HG02973 (cell line): ENCODE measurements at regions not wholly inside any gene's neighbourhood (a gene's known extent, or its start where the extent isn't known, plus 50 kb on each side); places are given as distances from the start of the nearest gene placed in this dataset.
"Not testable (repeated sequence)": the region's sequence is repeated elsewhere in the genome, so short reads cannot be mapped to it uniquely, and the experiment has no call there.

Source experiments
- ATAC-seq: cut with Tn5 transposase; IDR thresholded peaks from one replicate; pipeline ENCODE4 v1.9.1; 2021; ENCODE audit warnings: moderate library complexity; ENCODE audit not compliant: unreplicated experiment

DNA sequence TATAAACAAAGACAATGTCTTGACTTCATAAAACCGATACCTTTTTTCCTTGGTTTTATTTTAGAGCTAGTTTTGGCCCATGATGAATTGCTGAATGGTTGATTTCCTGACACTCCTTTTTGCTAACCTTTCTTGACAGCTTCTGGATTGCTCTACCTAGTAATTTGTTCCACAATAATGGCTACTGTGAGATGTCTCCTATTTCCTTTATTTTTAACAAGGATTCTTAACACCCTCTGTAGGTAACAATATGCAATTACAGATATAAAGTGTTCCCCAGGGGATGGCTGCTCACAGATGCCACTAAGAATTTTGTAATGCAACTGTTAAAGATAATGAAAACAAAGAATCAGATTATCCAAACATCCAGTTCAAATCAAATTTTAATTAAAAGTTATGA is 100.8 kb upstream of the ATP5MC3 start:
- no peak for ATAC-seq

- no peak for ATAC-seq
These were observed 96.3 kb upstream of the ATP5MC3 start for GRCh38 chr2:175277772-175278171.

DNA sequence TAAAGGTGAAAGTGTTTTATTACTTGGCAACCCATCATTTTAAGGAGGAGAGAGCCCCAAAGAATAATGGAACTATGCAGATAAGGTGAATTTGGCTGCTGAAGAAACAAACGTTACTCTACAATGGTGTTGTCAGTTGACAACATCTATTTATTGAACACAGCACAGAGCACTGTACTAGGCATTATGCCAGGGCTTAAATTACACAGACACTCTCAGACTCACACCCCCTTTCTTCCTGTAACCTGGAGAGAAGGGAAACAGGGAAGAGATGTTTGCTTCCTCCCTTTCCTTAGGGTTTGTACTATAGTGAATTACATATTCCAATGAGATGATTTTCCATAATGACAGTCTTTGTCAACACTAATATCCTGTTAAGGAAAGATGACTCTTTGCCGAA is 94.0 kb upstream of the ATP5MC3 start:
- ATAC-seq = no peak

DNA sequence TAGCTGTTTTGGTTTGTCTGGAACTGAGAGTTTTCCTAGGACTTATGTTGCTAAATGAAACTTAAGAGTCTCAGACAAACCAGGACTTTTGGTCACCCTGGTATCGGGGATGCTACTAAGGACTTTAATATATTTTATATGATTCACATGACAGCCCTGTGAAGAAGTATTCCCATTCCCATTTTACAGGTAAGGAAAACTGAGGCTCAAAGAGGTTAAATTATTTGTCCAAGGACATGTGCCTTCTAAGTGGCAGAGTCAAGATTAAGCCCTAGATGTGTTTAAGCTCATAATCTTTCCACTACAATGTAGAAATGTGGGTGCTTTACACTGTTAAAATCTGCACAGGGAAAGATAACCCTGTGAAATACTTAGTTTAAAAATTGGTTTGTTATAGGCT is 77.7 kb upstream of the ATP5MC3 start:
- no peak for ATAC-seq

DNA sequence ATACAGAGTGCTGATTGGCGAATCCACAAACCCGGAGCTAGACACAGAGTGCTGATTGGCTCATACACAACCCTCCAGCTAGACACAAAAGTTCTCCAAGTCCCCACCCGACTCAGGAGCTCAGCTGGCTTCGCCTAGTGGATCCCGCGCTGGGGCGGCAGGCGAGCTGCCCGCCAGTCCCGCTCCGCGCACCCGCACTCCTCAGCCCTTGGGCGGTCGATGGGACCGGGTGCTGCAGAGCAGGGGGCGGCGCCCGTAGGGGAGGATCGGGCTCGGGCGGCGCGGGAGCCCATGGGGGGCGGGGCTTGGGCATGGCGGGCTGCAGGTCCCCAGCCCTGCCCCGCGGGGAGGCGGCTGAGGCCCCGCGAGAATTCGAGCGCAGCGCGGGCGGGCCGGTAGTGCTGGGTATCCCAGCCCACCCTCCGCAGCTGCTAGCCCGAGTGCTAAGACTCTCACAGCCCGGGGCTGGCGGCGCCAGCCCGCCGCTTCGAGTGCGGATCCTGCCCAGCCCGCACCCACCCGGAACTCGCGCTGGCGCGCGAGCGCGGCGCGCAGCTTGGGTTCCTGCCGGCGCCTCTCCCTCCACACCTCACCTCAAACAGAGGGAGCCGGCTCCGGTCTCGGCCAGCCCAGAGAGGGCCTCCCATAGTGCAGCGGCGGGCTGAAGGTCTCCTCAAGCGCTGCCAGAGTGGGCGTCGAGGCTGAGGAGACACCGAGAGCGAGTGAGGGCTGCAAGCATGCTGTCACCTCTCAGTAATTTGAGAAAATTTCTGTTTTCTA is 75.5 kb upstream of the ATP5MC3 start:
- no peak for ATAC-seq

DNA sequence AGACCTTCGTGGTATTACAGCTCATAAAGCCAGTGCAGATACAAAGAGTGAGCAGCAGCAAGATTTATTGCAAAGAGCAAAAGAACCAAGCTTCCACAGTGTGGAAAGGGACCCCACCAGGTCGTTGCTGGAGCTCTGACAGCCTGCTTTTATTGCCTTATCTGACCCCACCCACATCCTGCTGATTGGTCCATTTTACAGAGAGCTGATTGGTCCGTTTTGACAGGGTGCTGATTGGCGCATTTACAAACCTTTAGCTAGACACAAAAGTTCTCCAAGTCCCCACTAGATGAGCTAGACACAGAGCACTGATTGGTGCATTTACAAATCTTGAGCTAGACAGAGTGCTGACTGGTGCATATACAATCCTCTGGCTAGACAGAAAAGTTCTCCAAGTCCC is 74.9 kb upstream of the ATP5MC3 start:
- ATAC-seq = not testable (repeated sequence)

DNA sequence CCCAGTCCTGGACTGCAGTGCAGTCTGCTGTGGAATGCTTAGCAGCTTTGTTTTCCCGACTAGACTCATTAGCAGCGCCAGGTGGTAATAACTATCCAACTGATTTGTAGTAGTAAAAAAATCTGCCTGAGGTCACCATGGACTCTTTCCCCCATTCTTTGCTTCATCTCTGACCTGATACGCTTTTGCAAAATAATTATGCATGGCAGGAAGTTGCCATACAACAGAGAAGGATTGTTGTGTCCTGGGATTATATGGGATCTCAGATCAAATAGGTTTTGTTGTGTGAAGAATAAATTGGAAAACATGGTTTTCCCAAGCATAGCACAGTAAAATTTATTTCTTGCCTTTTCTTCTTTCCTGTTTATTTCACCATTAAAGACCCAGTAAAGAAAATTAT is 72.4 kb upstream of the ATP5MC3 start:
- ATAC-seq = no peak

GRCh38 chr2:175251425-175252041 is 70.0 kb upstream of the ATP5MC3 start:
- no peak for ATAC-seq

DNA sequence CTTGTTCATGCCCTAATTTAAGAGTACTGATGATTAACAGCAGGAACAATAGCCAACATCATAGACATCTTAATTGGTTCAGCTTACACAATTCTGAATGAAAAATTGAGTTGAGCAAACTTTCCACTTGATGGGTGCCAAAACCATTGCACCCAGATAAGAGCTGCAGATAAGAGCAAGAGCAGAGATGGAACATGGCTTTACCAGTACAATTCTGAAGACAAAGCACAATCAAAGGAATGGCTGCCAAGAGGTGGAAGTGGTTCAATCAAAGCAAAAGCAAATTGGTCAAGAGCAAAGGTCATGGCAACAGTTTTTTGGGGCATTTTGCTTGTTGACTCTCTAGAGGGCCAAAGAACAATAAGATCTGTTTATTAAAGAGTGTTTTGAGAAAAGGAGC is 65.6 kb upstream of the ATP5MC3 start:
- no peak for ATAC-seq

DNA sequence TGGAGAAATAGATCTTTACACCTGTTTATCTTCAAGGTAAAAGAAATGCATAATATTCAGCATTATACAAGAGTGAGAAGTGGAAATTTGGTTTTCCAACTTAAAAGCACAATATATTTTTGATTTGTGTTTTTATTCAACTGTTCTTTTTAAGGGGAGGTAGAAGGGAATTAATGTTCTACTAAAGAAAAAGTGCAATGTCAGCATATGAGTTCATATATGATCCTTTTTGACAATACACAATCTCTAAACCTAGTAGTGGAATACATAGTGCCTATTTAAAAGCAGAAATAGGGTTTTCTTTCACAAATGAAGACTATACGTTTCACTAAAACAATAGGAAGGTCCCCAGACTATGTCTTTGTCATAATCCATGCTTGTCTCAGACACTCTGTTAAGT is 63.2 kb upstream of the ATP5MC3 start:
- no peak for ATAC-seq

GRCh38 chr2:175241691-175242090 is 60.2 kb upstream of the ATP5MC3 start:
- no peak for ATAC-seq

- not testable (repeated sequence) for ATAC-seq
These were observed 58.5 kb upstream of the ATP5MC3 start for GRCh38 chr2:175240033-175240432.

DNA sequence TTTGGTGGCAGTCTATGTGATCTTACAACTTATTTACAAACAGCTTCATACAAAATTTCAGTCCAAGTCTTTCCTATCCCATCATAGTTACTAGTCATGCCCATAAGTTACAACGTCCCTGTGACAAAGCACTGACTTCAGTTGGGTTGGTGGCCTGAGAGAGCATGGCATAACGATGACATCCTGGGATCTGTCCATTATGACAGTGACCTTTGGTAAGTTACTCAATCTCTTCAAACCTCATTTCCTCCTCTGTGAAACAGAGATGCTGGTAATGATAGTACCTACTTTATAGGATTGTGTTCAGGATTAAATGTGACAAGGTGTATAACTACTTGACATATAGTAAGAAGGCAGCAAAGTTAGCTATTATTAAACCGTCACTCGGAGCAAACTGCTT is 55.4 kb upstream of the ATP5MC3 start:
- ATAC-seq = no peak

GRCh38 chr2:175234650-175235049 is 53.1 kb upstream of the ATP5MC3 start:
- ATAC-seq = no peak

- ATAC-seq = no peak
These were observed 52.6 kb upstream of the ATP5MC3 start for GRCh38 chr2:175234153-175234552.

- ATAC-seq = no peak
These were observed 51.7 kb upstream of the ATP5MC3 start for GRCh38 chr2:175233135-175233719.
